ENCODE measurements at regions not wholly inside any gene's neighbourhood (a gene's known extent, or its start where the extent isn't known, plus 50 kb on each side); places are given as distances from the start of the nearest gene placed in this dataset.

DNA sequence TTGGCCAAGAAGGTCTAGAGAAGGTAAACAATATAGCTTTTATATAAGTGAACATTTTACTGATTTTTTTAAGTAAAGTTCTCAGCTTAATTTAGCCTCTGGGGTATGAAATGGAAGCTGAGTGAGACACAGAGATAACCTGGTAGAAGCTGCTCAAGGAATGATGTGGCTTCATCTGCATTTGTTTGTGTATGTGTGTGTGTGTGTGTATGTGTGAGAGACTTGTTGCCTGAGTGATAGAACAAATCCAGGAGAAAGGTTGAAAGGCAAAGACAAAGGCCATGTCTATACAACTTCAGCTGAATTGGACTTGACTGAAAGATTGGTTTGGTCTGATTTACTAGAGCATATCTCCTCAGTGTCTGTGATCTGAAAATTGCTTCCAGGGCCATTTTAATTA is 63.6 kb downstream of the PCDH7 start:
- DNase-seq: no peak

- no peak for DNase-seq
These were observed 69.1 kb downstream of the PCDH7 start for GRCh38 chr4:30789219-30789671.

DNA sequence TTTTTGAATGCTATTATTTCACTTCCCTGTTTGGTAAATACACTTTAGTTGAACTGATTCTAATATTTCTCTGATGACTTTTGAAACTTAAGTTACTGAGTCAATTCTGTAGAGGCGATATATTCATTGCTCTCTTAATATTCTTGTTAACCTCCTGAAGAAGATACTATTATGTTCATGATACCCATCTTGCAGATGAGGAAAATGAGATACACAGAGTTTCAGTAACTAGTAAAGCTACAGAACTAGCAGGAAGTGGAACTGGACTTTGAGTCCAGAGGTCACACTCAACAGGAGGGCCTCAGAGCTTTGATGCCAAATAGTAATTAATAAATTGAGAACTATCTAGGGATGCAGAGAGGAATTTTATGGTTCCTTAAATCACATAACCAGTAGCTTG is 70.0 kb downstream of the PCDH7 start:
- DNase-seq: no peak

DNA sequence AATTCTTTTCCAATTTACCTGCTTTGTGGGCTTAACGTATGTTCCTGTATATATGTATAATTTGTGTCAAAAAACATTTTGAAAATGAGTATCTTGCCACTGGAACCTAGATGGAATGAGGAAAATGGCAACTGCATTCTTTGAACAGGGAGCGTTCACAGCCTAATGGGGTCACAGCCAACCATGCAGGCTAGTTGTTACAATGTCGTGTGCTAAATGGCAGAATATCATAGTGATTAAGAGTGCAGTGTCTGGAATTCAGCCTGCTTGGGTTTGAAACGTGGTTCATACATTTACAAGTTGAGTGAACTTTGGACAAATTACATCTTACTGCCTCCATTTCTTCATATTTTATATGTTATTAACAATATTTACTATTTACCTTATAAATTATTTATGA is 70.8 kb downstream of the PCDH7 start:
- no peak for DNase-seq

DNA sequence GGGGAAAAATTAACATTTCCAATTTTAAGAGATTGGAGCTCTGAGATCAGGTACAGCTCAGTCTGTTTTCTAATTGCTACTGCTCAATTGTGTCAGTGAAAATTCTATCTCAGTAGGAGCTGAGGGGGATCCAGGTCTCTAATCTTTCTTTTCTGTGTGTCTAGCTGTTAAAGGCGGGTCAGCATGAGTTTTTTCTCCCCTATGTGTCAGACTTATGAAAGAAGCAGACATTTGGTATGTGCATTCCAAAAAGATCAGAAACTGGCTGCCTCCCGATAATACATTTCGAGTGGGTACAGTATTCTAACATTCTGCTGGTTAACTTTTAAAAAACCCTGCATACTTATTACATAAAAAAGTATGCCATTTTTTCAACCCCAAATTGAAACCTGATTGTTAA is 72.4 kb downstream of the PCDH7 start:
- peak; percentile 39 for DNase-seq

DNA sequence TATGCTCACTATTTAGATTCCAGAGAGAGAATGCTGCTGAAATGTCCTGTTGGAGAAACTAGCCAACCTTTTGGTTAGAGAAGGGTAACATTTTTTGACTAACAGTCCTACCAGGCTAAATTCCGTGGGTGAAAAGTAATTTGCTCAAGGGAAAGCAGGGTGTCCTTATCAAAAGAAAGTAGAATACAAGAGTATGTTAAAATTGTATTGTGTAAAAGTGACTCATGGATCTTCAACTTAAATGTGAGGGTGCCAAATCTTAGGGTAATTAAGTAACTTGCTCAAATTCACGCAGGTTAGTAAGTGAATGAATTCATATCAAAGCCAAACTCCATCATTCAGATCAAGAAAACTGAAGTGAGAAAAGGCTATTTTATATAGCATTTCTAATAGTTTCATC is 81.7 kb downstream of the PCDH7 start:
- no peak for DNase-seq

GRCh38 chr4:30802622-30803323 is 82.6 kb downstream of the PCDH7 start:
- peak; percentile 89 for DNase-seq

- no peak for DNase-seq
These were observed 88.1 kb downstream of the PCDH7 start for GRCh38 chr4:30808276-30808675.

GRCh38 chr4:30811296-30811695 is 91.1 kb downstream of the PCDH7 start:
- DNase-seq: no peak

DNA sequence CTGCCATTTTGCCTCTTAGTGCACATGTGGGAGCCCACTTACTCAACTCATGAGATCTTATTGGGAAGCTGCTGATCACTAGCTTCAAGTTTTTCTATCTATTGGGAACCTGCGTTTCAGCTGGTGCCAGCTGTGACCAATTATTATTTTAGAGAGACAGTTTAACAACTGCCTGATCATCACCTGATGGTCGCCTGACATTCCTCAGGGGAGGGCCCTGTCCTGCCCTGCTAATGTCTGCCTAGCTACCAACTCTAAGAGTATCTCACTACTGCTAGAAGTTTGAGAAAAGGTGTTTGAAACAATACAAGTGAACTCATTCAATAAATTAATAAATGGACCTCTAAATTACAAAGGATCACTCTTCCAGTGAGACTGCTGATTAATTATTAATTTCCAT is 95.5 kb downstream of the PCDH7 start:
- DNase-seq: no peak

- DNase-seq: no peak
These were observed 97.3 kb downstream of the PCDH7 start for GRCh38 chr4:30817447-30817846.

DNA sequence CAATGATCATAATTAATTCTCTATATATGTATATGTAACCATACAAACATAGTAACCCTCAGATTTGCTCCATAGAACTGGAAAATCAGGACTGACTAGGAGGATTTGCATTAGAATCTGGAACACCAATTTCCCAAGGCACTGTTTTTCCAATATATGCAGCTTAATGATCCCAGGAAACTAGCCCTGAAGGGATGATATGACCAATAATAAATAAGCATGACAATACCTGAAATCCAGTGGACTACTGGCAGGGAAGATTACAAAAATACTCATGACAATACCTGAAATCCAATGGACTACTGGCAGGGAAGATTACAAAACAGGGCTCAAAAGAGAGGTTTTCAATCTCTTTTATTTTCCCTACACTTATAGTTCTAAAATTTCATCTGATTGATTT is 98.4 kb downstream of the PCDH7 start:
- no peak for DNase-seq

GRCh38 chr4:30821275-30821674 is 101.1 kb downstream of the PCDH7 start:
- no peak for DNase-seq

DNA sequence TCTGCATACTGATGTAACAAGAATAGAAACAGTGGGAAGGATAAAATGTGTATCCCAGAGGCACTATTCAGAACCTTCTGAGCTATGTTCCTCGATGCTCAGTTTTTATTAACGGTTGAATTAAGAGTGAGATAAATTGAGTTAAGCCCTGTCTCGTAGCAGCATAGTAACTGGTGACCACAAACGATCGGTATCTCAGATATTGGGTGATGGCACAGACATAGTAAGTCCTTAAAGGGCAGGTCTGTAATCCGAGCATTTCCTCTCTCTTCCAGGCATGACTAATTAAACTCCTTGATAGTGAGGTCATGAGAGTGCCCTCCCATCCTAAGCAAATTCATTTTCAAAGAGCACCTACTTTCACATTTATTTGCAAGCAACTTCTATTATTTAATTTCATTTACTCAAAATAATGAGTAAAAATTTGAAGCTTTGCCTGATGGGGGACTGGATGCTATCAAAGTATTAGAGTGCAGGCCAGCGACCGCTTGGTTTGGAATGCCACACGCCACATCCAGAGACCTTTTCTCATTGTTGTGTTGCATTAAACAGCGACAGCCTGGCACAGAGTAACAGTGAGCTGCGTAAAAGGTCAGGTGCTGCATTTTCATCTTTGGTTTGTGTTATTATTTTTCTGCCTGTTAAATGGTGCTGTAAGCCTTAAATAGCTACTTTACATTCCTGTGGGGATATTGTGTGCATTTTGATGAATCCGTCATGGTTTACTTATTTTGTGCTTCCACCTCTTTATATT is 101.9 kb downstream of the PCDH7 start:
- peak; percentile 42 for DNase-seq

DNA sequence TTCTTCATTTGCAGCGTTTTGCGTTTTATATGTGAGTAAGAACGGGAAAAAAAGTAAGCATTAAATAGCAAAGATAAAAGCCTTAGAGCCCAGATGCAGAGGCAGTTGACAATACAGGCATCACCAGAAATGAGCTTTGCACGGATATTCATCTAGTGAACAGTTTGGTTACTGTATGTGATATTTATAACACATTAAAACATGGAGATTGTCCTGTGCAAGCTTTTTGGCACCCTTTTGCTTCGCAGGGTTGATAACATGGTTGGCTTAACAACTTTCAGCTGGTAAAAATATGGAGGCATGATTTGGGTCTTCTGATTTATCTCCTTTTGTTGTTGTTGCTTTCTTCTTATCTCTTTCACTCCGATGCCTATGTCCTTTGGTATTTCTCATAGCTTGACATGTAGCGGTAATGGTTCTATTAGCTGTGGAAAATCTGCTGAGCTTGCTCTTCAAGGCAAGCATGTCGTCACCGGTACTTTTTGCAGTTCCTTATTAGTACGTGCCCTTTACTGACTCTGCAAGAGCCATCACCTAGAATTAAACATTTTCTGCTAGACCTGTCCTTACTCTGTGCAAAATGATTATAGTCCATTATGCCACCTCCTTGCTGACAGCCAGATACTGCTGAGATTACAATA is 102.9 kb downstream of the PCDH7 start:
- no peak for DNase-seq

GRCh38 chr4:30825008-30825770 is 105.0 kb downstream of the PCDH7 start:
- peak; percentile 81 for DNase-seq

DNA sequence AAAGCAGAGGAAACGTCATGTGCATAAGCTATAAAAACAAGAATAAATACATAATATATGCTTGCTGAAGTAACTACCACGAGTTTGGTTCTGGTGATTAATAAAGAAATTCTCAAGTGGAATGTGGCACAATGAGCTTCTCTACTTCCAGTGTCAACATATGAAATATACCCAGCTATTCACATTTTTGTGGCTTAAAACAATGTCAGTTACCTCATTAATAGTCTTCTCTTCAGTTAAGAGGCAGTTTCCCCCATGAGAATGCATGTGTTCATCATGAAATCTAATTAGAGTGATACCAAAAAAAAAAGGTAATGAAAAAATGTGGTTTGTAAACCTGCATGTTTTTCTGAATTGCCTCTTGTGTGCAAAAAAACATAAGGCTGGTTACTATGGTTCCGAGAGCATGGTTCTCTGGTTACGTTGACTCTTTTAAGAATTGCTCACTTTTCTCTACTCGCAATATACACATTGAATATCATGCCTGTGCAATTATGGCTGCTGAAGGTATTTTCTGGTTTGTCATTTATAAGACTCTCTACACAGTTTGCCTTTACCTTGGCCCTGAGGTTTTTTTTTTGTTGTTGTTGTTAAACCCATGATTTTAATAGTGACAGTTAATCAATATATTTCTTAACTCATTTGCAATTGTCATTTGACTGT is 108.2 kb downstream of the PCDH7 start:
- peak; percentile 79 for DNase-seq

- no peak for DNase-seq
These were observed 112.5 kb downstream of the PCDH7 start for GRCh38 chr4:30832639-30833038.

DNA sequence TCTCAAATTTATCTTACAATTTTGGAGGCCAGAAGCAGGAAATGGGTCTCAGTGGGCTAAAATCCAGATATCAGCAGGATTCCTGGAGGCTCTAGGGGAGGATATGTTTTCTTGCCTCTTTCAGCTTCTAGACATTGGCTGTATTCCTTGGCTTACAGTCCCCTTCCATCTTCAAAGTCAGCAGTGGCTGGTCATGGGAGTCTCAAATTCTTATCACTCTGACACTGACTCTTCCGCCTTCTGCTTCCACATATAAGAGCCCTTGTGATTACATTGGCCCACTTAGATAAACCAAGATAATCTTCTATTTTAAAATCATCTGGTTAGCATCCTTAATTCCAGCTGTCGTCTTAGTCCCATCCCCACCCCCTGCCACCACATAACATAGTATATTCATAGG is 113.0 kb downstream of the PCDH7 start:
- DNase-seq: no peak

DNA sequence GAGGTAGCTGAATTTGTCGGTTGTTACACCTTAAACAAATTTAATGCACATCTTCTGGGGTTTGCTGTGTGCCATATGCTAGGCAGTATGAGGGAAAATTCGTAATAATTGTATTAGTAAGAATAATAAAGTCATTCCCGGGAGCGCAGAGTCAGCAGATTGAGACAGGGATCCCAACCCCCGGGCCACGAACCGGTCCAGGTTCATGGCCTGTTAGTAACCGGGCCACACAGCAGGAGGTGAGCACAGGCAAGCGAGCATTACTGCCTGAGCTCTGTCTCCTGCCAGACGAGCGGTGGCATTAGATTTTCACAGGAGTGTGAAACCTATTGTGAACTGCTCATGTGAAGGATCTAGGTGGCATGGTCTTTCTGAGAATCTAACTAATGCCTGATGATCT is 114.9 kb downstream of the PCDH7 start:
- no peak for DNase-seq

GRCh38 chr4:30836231-30836630 is 116.1 kb downstream of the PCDH7 start:
- DNase-seq: peak; percentile 15

GRCh38 chr4:30837131-30837539 is 117.0 kb downstream of the PCDH7 start:
- peak; percentile 44 for DNase-seq

GRCh38 chr4:30837861-30838260 is 117.7 kb downstream of the PCDH7 start:
- DNase-seq: no peak
